MM.1S (cell line): ENCODE measurements at regions not wholly inside any gene's neighbourhood (a gene's known extent, or its start where the extent isn't known, plus 50 kb on each side); places are given as distances from the start of the nearest gene placed in this dataset.

Source experiments
- CTCF ChIP-seq: fragments of 300-600 bp; sonication (generic); IDR thresholded peaks from 2 replicates; pipeline ENCODE4 v1.5.1; 2016; ENCODE audit warnings: antibody characterized with exemption, low read length, mixed read lengths
- EZH2 ChIP-seq: fragments of 300-600 bp; sonication (generic); optimal IDR thresholded peaks from 2 replicates; pipeline ENCODE3; 2017; ENCODE audit warnings: low read depth, mild to moderate bottlenecking, antibody characterized with exemption, low read length, mixed read lengths

- TF ChIP-seq EZH2 (no peak), CTCF (no peak)
Measured at GRCh38 chr4:133777661-133778060, 423.9 kb downstream of the PABPC4L start.
